KMS-11 (cell line): ENCODE measurements at regions not wholly inside any gene's neighbourhood (a gene's known extent, or its start where the extent isn't known, plus 50 kb on each side); places are given as distances from the start of the nearest gene placed in this dataset.

Experiments
- H2AFZ ChIP-seq: fragments of 200-600 bp; sonication (generic); 2 replicates; pipeline ENCODE4 v1.6.1; 2016; ENCODE audit warnings: antibody characterized with exemption, mixed run types, low read depth
- H3K27ac ChIP-seq: fragments of 200-600 bp; sonication (generic); 2 replicates; pipeline ENCODE4 v1.6.1; 2016; ENCODE audit warnings: mild to moderate bottlenecking, mixed run types
- H3K27me3 ChIP-seq: fragments of 200-600 bp; sonication (generic); 2 replicates; pipeline ENCODE4 v1.6.1; 2017; ENCODE audit warnings: mild to moderate bottlenecking, low read depth, mixed run types, moderate library complexity; ENCODE audit not compliant: insufficient read depth
- H3K36me3 ChIP-seq: fragments of 200-600 bp; sonication (generic); 2 replicates; pipeline ENCODE4 v1.6.1; 2017; ENCODE audit warnings: mild to moderate bottlenecking, mixed run types; ENCODE audit not compliant: insufficient read depth
- H3K4me1 ChIP-seq: fragments of 200-600 bp; sonication (generic); 2 replicates; pipeline ENCODE4 v1.6.1; 2016; ENCODE audit warnings: mild to moderate bottlenecking, low read depth, mixed run types; ENCODE audit not compliant: poor library complexity, severe bottlenecking
- H3K4me2 ChIP-seq: fragments of 200-600 bp; sonication (generic); 2 replicates; pipeline ENCODE4 v1.7.0; 2016; ENCODE audit warnings: mild to moderate bottlenecking, mixed run types
- H3K4me3 ChIP-seq: fragments of 200-600 bp; sonication (generic); IDR thresholded peaks from 2 replicates; pipeline ENCODE4 v1.6.1; 2017; ENCODE audit warnings: low read depth, low read length, mixed read lengths; ENCODE audit not compliant: insufficient read depth
- H3K79me2 ChIP-seq: fragments of 200-600 bp; sonication (generic); 2 replicates; pipeline ENCODE4 v1.6.1; 2016; ENCODE audit warnings: low read depth, mixed run types; ENCODE audit not compliant: insufficient read depth
- H3K9ac ChIP-seq: fragments of 200-600 bp; sonication (generic); 2 replicates; pipeline ENCODE4 v1.6.1; 2016; ENCODE audit warnings: mild to moderate bottlenecking, mixed run types
- H4K20me1 ChIP-seq: fragments of 200-600 bp; sonication (generic); 2 replicates; pipeline ENCODE4 v1.6.1; 2016; ENCODE audit warnings: mild to moderate bottlenecking, mixed run types; ENCODE audit not compliant: insufficient read depth
- CTCF ChIP-seq: fragments of 200-600 bp; sonication (generic); conservative IDR thresholded peaks from 2 replicates; pipeline ENCODE4 v1.6.1; 2017; ENCODE audit warnings: low read depth, mild to moderate bottlenecking, antibody characterized with exemption, low read length, moderate library complexity, mixed read lengths

GRCh38 chr4:116088771-116089170, 975.4 kb upstream of the NDST4 start:
- TF ChIP-seq CTCF = no peak
- Histone ChIP-seq H2AFZ (no peak overlapping the region), H3K4me3 (no peak overlapping the region), H3K36me3 (no peaks in the 10 kb centered on the region), H3K79me2 (no peaks in the 10 kb centered on the region), H3K27ac (no peak overlapping the region), H3K27me3 (no peaks in the 10 kb centered on the region), H3K9ac (no peak overlapping the region), H3K4me2 (no peak overlapping the region), H4K20me1 (no peaks in the 10 kb centered on the region), H3K4me1 (no peaks in the 10 kb centered on the region)

- Histone ChIP-seq H3K27ac (no peak overlapping the region), H3K36me3 (no peaks in the 10 kb centered on the region)
- TF ChIP-seq CTCF = no peak
These were observed 969.5 kb upstream of the NDST4 start for GRCh38 chr4:116082808-116083366.

GRCh38 chr4:116073051-116073450, 959.6 kb upstream of the NDST4 start:
- Histone ChIP-seq H4K20me1 (no peaks in the 10 kb centered on the region), H3K79me2 (no peaks in the 10 kb centered on the region), H3K9ac (no peak overlapping the region), H3K4me3 (no peak overlapping the region), H3K4me2 (no peak overlapping the region), H3K27ac (no peak overlapping the region), H2AFZ (no peak overlapping the region), H3K27me3 (no peaks in the 10 kb centered on the region), H3K36me3 (no peaks in the 10 kb centered on the region), H3K4me1 (no peaks in the 10 kb centered on the region)
- no peak for TF ChIP-seq CTCF

More at GRCh38 chr4:116082808-116083366, 969.5 kb upstream of the NDST4 start:
- Histone ChIP-seq H4K20me1 (no peaks in the 10 kb centered on the region), H3K4me1 (no peaks in the 10 kb centered on the region), H3K27me3 (no peaks in the 10 kb centered on the region), H3K79me2 (no peaks in the 10 kb centered on the region), H2AFZ (no peak overlapping the region), H3K9ac (no peak overlapping the region), H3K4me3 (no peak overlapping the region), H3K4me2 (no peak overlapping the region)

- Histone ChIP-seq H2AFZ (no peak overlapping the region), H4K20me1 (no peaks in the 10 kb centered on the region), H3K4me2 (no peak overlapping the region), H3K4me3 (no peak overlapping the region), H3K4me1 (no peaks in the 10 kb centered on the region), H3K79me2 (no peaks in the 10 kb centered on the region), H3K9ac (no peak overlapping the region), H3K27me3 (no peaks in the 10 kb centered on the region), H3K27ac (no peak overlapping the region), H3K36me3 (no peaks in the 10 kb centered on the region)
- TF ChIP-seq CTCF = no peak
These were observed 956.9 kb upstream of the NDST4 start for GRCh38 chr4:116070283-116070682.
